ENCODE measurements at regions not wholly inside any gene's neighbourhood (a gene's known extent, or its start where the extent isn't known, plus 50 kb on each side); places are given as distances from the start of the nearest gene placed in this dataset.

DNA sequence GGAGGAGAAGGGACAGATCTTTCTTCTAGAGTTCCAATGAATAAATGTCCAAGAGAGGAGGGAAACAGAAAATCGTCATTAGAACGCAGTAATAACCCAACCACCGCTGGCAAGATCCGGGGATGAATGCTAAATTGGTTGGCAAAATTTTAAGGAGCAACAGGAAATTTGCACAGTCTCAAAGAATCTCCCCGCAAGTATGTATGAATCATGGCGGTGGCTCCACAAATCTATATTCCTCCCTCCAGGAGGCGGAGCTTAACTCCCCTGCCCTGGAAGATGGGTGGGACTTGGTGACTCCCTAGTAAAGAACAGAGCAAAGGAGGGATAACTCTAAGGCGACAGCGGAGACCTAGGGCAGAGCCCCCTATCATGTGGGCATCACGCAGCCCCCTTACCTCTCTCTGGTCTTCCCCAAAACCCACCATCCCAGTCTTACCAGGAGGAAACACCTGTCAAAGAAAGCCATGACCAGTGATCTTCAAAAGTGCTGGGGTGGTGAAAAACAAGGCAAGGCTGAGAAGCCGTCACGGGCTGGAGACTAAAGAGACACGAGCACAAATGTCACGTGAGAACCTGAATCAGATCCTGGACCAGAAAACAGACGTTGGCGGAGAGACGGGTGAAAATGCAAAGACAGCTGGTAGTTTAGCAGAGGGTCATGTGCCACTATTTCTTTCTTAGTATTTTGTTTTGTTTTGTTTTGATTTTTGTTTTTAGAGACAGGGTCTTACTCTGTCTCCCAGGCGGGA, 125.8 kb downstream of the NCOR2 start:
- RAD21 ChIA-PET (ENCODE audit: unreplicated experiment) = no interaction called here
- ATAC-seq (no peak), DNase-seq (ENCODE audit: low read depth, low spot score) (no peak), FAIRE-seq (no peak)
- Histone ChIP-seq H3K9ac (ENCODE audit: control insufficient read depth, insufficient read depth, low read length) (no peak overlapping the region), H3K4me1 (ENCODE audit: control insufficient read depth, insufficient read depth, low read length) (no peaks in the 10 kb centered on the region), H3K4me3 (no peak overlapping the region), H3K36me3 (ENCODE audit: control insufficient read depth in 2 of 2, insufficient read depth in 2 of 2, low read length in 1 of 2) (peaks cover 16 to 19% of the 10 kb centered on the region in 2 experiments; a peak in 3 of 4 replicates), H2AFZ (ENCODE audit: control insufficient read depth, low read depth, low read length) (no peak overlapping the region), H3K27me3 (replicated peaks in 1 of 2; ENCODE audit: control insufficient read depth in 2 of 2, insufficient read depth in 2 of 2, low read length in 1 of 2) (no peaks in the 10 kb centered on the region), H3K27ac (ENCODE audit: control insufficient read depth, insufficient read depth) (no peak overlapping the region), H3K9me3 (replicated peaks; ENCODE audit: control insufficient read depth, insufficient read depth, low read length) (no peaks in the 10 kb centered on the region), H4K20me1 (ENCODE audit: control insufficient read depth, insufficient read depth) (0 out of 2 replicates have a peak, but pooled peaks cover 3% of the 10 kb centered on the region), H3K4me2 (ENCODE audit: control insufficient read depth, insufficient read depth) (no peak overlapping the region), H3K79me2 (ENCODE audit: control insufficient read depth, insufficient read depth, low read length) (no peaks in the 10 kb centered on the region; the same call in 1 of the 2 replicates)
- WGBS (ENCODE audit: insufficient coverage, insufficient replicate concordance, low lambda C conversion rate, missing lambda C conversion rate) = 96% methylated on average over 18 of the region's 18 CpGs
- intact Hi-C loops (cut with micrococcal nuclease; ENCODE audit: unreplicated experiment) = no loop called here
- no TSS peak for BruUV-seq (replicated peaks)
- POLR2A ChIA-PET = no interaction called here
- SMC1A ChIA-PET (ENCODE audit: uncharacterized antibody, unreplicated experiment) = interaction anchor here (1.1 kb wide), 1 partner anchor 16 kb away, joined by 3 read pairs; no protein-coding TSS in a partner anchor
- CTCF ChIA-PET = no interaction called here
- in situ Hi-C loops (cut with MboI) = no loop called here
- TF ChIP-seq YBX1 (IDR thresholded peaks at IDR 0.05) (no peak), SMAD1 (IDR thresholded peaks at IDR 0.05; ENCODE audit: low read depth, partially characterized antibody) (no peak), SRF (IDR thresholded peaks at IDR 0.05; ENCODE audit: low read depth in 2 of 2, low read length in 2 of 2) (no peak), CHD4 (IDR thresholded peaks at IDR 0.05) (no peak), ZZZ3 (IDR thresholded peaks at IDR 0.05; ENCODE audit: control insufficient read depth, insufficient read length, low read depth) (no peak), FOXM1 (IDR thresholded peaks at IDR 0.05; ENCODE audit: low read depth, low read length) (no peak), ZSCAN29 (IDR thresholded peaks at IDR 0.05) (no peak), CBX3 (IDR thresholded peaks at IDR 0.05; ENCODE audit: borderline replicate concordance, low read depth) (no peak), TBL1XR1 (IDR thresholded peaks at IDR 0.05; ENCODE audit: low read depth, low read length) (no peak), SIN3A (IDR thresholded peaks at IDR 0.05; ENCODE audit: low read depth, low read length) (no peak), JUND (IDR thresholded peaks at IDR 0.05; ENCODE audit: low read depth, low read length) (no peak), ASH2L (IDR thresholded peaks at IDR 0.05; ENCODE audit: borderline replicate concordance, low read depth) (no peak), ZNF384 (IDR thresholded peaks at IDR 0.05; ENCODE audit: borderline replicate concordance, low read depth, low read length) (no peak)
- TF ChIP-seq, protein P1, sequence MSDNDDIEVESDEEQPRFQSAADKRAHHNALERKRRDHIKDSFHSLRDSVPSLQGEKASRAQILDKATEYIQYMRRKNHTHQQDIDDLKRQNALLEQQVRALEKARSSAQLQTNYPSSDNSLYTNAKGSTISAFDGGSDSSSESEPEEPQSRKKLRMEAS (IDR thresholded peaks at IDR 0.05; ENCODE audit: low read depth, low read length) = no peak
- TF ChIP-seq, protein P2, sequence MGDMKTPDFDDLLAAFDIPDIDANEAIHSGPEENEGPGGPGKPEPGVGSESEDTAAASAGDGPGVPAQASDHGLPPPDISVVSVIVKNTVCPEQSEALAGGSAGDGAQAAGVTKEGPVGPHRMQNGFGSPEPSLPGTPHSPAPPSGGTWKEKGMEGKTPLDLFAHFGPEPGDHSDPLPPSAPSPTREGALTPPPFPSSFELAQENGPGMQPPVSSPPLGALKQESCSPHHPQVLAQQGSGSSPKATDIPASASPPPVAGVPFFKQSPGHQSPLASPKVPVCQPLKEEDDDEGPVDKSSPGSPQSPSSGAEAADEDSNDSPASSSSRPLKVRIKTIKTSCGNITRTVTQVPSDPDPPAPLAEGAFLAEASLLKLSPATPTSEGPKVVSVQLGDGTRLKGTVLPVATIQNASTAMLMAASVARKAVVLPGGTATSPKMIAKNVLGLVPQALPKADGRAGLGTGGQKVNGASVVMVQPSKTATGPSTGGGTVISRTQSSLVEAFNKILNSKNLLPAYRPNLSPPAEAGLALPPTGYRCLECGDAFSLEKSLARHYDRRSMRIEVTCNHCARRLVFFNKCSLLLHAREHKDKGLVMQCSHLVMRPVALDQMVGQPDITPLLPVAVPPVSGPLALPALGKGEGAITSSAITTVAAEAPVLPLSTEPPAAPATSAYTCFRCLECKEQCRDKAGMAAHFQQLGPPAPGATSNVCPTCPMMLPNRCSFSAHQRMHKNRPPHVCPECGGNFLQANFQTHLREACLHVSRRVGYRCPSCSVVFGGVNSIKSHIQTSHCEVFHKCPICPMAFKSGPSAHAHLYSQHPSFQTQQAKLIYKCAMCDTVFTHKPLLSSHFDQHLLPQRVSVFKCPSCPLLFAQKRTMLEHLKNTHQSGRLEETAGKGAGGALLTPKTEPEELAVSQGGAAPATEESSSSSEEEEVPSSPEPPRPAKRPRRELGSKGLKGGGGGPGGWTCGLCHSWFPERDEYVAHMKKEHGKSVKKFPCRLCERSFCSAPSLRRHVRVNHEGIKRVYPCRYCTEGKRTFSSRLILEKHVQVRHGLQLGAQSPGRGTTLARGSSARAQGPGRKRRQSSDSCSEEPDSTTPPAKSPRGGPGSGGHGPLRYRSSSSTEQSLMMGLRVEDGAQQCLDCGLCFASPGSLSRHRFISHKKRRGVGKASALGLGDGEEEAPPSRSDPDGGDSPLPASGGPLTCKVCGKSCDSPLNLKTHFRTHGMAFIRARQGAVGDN (IDR thresholded peaks at IDR 0.05) = no peak
- TF ChIP-seq, protein P3, sequence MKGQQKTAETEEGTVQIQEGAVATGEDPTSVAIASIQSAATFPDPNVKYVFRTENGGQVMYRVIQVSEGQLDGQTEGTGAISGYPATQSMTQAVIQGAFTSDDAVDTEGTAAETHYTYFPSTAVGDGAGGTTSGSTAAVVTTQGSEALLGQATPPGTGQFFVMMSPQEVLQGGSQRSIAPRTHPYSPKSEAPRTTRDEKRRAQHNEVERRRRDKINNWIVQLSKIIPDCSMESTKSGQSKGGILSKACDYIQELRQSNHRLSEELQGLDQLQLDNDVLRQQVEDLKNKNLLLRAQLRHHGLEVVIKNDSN (IDR thresholded peaks at IDR 0.05; ENCODE audit: borderline replicate concordance, extremely low read length, insufficient read depth, low read depth, low read length) = no peak

All from GM12878 (cell line).